Mucosa of descending colon (tissue), 3 donors: ENCODE measurements at regions not wholly inside any gene's neighbourhood (a gene's known extent, or its start where the extent isn't known, plus 50 kb on each side); places are given as distances from the start of the nearest gene placed in this dataset.

Source experiments
- ATAC-seq: fragments of 200-7000 bp; cut with Tn5 transposase; one replicate; pipeline ENCODE4 v1.9.1; 2020; ENCODE audit warnings: mild to moderate bottlenecking, moderate library complexity
- DNase-seq, 3 donors: peaks; one replicate each; pipeline ENCODE4 v3.0.0-alpha.2; 2020
- H3K36me3 ChIP-seq: fragments of 200-600 bp; one replicate; pipeline ENCODE4 v1.8.0; 2021; ENCODE audit warnings: low read depth, mild to moderate bottlenecking
- H3K4me1 ChIP-seq: fragments of 200-600 bp; one replicate; pipeline ENCODE4 v1.8.0; 2021; ENCODE audit warnings: low read depth, mild to moderate bottlenecking
- H3K4me3 ChIP-seq: fragments of 200-600 bp; one replicate; pipeline ENCODE4 v1.8.0; 2021; ENCODE audit warnings: mild to moderate bottlenecking
- H3K9me3 ChIP-seq: fragments of 200-600 bp; one replicate; pipeline ENCODE4 v1.8.0; 2021; ENCODE audit warnings: mild to moderate bottlenecking
- intact Hi-C, 2 donors: fragments of 100-400 bp; cut with DNase I in 1 of 2; cut with micrococcal nuclease in 1 of 2; formaldehyde crosslinking; loops; one replicate each; pipeline versions ENCODE4 v1.11.0 to v1.11.1; 2022; cut with DNase I, micrococcal nuclease
- TF ChIP-seq, protein P1 (sequence below): fragments of 200-600 bp; IDR thresholded peaks from one replicate; pipeline ENCODE4 v1.8.0; 2022; ENCODE audit warnings: antibody characterized with exemption, mild to moderate bottlenecking
- donor health status: DM: no; HTN: no; CAD: no; lungs with moderate emphysema.
- donor health status: DM: no; HTN: no; CAD: no.
- donor health status: DM: no; HTN: yes; CAD: no.

DNA sequence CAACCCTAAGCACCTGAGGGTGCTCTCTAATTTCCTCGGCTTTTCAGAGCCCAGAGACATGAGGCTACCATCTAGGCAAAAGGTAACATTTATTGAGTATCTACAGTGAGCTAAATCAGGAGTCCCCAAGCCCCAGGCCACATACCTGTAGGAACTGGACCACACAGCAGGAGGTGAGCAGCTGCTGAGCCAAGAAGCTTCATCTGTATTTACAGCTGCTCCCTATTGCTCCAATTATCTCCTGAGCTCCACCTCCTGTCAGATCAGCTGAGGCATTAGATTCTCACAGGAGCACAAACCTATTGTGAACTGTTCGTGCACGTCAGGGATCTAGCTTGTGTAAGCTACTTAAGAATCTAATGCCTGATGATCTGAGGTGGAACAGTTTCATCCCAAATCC, 70.2 kb downstream of the RND3 start:
- peaks cover 5% of the 10 kb centered on the region for H3K4me1 ChIP-seq
- ATAC-seq (no peak), DNase-seq (no peak)
- intact Hi-C loops = no loop called here
- H3K4me3 ChIP-seq = no peak overlapping the region
- no peaks in the 10 kb centered on the region for H3K36me3 ChIP-seq
- TF ChIP-seq, protein P1, sequence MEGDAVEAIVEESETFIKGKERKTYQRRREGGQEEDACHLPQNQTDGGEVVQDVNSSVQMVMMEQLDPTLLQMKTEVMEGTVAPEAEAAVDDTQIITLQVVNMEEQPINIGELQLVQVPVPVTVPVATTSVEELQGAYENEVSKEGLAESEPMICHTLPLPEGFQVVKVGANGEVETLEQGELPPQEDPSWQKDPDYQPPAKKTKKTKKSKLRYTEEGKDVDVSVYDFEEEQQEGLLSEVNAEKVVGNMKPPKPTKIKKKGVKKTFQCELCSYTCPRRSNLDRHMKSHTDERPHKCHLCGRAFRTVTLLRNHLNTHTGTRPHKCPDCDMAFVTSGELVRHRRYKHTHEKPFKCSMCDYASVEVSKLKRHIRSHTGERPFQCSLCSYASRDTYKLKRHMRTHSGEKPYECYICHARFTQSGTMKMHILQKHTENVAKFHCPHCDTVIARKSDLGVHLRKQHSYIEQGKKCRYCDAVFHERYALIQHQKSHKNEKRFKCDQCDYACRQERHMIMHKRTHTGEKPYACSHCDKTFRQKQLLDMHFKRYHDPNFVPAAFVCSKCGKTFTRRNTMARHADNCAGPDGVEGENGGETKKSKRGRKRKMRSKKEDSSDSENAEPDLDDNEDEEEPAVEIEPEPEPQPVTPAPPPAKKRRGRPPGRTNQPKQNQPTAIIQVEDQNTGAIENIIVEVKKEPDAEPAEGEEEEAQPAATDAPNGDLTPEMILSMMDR = no peak
- H3K9me3 ChIP-seq = no peaks in the 10 kb centered on the region

DNA sequence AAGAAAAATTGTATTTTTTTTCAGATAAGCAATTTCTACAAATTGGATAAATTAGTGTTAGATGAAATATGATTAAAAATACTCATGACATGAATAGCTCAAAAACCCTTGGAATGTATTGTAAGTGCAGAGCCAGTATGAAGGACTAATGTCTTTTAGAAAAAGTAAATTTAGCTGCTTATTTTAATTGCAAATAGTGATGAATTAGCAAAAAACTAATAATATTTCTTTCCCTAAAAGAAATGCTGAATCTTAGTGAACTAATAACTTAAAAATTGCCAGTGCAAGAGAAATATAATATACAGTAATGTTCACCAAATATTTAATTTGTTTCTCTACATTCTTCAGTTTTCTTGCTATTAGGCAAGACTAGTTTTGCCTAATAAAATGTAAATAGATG, 72.4 kb downstream of the RND3 start:
- H3K4me3 ChIP-seq = no peak overlapping the region
- ATAC-seq = no peak
- no peaks in the 10 kb centered on the region for H3K36me3 ChIP-seq
- DNase-seq = no peak
- H3K4me1 ChIP-seq = no peaks in the 10 kb centered on the region
- no peaks in the 10 kb centered on the region for H3K9me3 ChIP-seq
- TF ChIP-seq, protein P1 = no peak
- intact Hi-C loops = no loop called here

DNA sequence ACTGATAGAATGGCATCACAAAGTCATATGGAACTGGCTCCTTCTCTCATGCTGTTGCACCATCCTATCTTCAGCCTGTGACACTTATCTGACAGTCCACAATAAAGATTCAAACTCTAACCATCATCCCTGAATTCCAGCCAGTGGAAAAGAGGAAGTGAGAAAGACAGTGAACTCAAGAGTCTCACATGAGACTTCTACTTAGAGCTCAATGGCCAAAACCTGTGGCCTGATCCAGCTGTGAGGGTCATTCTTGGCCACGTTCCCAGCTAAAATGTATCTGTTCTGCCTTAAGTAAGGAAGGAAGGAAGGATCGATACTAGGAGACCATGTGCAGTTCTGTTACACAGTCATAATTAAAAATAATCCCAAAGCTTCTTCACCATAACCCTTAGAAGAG, 73.6 kb downstream of the RND3 start:
- H3K4me3 ChIP-seq = no peak overlapping the region
- ATAC-seq (no peak), DNase-seq (no peak)
- TF ChIP-seq, protein P1 = no peak
- intact Hi-C loops = no loop called here
- H3K36me3 ChIP-seq = no peaks in the 10 kb centered on the region
- H3K4me1 ChIP-seq = no peaks in the 10 kb centered on the region
- H3K9me3 ChIP-seq = no peaks in the 10 kb centered on the region

DNA sequence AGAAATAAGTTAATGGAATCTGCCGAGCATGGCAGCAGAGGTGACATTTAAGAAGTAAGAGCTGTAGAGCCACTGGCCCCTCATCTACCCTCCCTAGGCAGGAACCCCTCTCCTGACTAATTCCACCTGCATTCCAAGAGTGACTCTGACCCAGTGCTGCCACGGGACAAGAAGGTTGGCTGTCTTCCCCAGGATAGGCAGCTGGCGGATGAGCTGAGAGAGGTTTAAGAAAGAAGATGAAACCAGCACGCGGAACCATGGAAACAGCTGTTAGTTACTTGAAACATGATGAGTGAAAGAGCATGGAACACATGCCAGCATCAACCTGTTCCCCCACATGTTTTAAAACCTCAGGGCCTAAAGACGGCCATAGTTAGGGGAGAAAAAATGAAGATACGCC, 74.1 kb downstream of the RND3 start:
- DNase-seq = no peak
- intact Hi-C loops = no loop called here
- H3K9me3 ChIP-seq = no peaks in the 10 kb centered on the region
- TF ChIP-seq, protein P1 = no peak
- no peak for ATAC-seq
- H3K36me3 ChIP-seq = no peaks in the 10 kb centered on the region
- no peak overlapping the region for H3K4me3 ChIP-seq
- H3K4me1 ChIP-seq = no peaks in the 10 kb centered on the region

DNA sequence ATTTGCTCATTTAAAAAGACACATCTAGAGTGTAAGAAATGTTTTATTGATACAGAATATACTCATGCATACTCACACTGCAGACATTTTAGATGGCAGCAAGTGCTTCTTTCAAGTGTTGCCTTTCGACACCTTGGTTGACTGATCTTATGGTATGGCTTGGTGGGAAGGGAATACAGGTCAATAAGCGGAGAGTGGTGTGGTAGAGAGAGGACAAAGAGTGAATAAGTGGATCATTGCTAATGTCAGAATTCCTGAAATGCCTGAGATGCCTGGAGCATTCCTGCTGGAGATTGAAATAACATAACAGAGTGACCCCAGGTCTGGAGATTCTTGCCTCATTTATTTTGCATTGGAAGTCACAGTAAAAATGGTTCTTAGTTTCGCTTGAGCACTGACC, 76.7 kb downstream of the RND3 start:
- no peak for DNase-seq
- no peaks in the 10 kb centered on the region for H3K36me3 ChIP-seq
- intact Hi-C loops = no loop called here
- no peak overlapping the region for H3K4me3 ChIP-seq
- ATAC-seq = no peak
- H3K9me3 ChIP-seq = no peaks in the 10 kb centered on the region
- H3K4me1 ChIP-seq = no peaks in the 10 kb centered on the region
- TF ChIP-seq, protein P1 = no peak

DNA sequence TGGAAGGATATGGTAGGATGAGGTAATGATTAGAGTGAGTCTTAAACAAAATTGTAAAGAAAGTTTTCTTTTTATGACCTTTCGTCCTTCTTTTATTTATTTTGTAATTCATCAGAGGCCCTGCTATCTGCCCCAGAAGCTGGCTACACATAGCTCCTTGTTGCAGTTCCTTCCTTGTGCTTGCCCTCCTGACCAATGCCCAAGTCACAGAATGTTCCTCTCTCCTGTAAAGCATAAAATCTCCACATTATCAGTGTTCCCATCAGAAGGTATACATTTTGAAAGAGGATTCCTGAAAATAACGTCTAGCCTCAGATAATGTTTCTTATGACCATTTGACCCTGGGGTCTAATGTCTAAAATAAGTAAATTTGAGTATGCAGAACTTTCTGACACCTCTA, 78.3 kb downstream of the RND3 start:
- TF ChIP-seq, protein P1 = no peak
- ATAC-seq = no peak
- no peak for DNase-seq
- Histone ChIP-seq H3K4me3 (no peak overlapping the region), H3K9me3 (no peaks in the 10 kb centered on the region), H3K4me1 (no peaks in the 10 kb centered on the region), H3K36me3 (no peaks in the 10 kb centered on the region)
- intact Hi-C loops = no loop called here
